Peyer's patch (tissue), 4 donors: ENCODE measurements at regions not wholly inside any gene's neighbourhood (a gene's known extent, or its start where the extent isn't known, plus 50 kb on each side); places are given as distances from the start of the nearest gene placed in this dataset.

Experiments
- POLR2A ChIP-seq, 2 donors: fragments of 450-650 bp; IDR thresholded peaks; one replicate each; pipeline ENCODE4 v1.5.1; 2017; ENCODE audit warnings: antibody characterized with exemption in 2 of 2, mild to moderate bottlenecking in 2 of 2, moderate library complexity in 2 of 2
- TF ChIP-seq, protein P1 (sequence below), 6 experiments: fragments of 450-650 bp in 4 of 6; fragments of 200-600 bp in 2 of 6; sonication (generic) in 1 of 6; IDR thresholded peaks; one replicate each; pipeline ENCODE4 v1.5.1; 2017 to 2019; ENCODE audit warnings: antibody characterized with exemption in 6 of 6, mild to moderate bottlenecking in 3 of 6, moderate library complexity in 1 of 6

DNA sequence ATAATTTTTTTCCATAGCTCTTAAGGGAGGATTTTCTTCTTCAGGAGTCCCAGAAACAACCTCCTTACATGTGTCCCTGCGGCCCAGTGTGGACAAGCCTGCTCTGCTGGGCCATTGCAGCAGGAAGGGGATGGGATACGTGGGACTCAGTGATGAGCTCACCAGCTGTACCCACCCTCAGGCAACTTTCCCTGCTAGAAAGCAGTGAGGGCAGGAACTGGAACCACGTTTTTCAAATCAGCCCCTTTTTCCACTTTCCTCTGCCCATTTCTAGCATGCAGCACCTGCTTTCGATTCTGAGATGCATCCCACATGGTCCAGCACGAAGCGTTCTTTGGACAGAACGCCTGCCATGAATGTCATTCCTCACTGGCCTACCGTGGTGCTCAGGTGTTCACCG is 232.7 kb downstream of the KLF6 start:
- no peak for TF ChIP-seq POLR2A (IDR thresholded peaks at IDR 0.05)
- TF ChIP-seq, protein P1, sequence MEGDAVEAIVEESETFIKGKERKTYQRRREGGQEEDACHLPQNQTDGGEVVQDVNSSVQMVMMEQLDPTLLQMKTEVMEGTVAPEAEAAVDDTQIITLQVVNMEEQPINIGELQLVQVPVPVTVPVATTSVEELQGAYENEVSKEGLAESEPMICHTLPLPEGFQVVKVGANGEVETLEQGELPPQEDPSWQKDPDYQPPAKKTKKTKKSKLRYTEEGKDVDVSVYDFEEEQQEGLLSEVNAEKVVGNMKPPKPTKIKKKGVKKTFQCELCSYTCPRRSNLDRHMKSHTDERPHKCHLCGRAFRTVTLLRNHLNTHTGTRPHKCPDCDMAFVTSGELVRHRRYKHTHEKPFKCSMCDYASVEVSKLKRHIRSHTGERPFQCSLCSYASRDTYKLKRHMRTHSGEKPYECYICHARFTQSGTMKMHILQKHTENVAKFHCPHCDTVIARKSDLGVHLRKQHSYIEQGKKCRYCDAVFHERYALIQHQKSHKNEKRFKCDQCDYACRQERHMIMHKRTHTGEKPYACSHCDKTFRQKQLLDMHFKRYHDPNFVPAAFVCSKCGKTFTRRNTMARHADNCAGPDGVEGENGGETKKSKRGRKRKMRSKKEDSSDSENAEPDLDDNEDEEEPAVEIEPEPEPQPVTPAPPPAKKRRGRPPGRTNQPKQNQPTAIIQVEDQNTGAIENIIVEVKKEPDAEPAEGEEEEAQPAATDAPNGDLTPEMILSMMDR (IDR thresholded peaks at IDR 0.05) = no peak
